ENCODE measurements at regions not wholly inside any gene's neighbourhood (a gene's known extent, or its start where the extent isn't known, plus 50 kb on each side); places are given as distances from the start of the nearest gene placed in this dataset.
A peak's percentile ranks its signal among the peaks of the same experiment; 100 is the strongest.
"Not testable (repeated sequence)": the region's sequence is repeated elsewhere in the genome, so short reads cannot be mapped to it uniquely, and the experiment has no call there.

GRCh38 chr19:28456708-28457320, 756.1 kb downstream of the UQCRFS1 start:
- no peak overlapping the region for H3K4me3 Mint-ChIP-seq
- no peaks in the 10 kb centered on the region for H3K9me3 Mint-ChIP-seq
- peaks cover 0 to 7% of the 10 kb centered on the region in 2 donors for H3K4me1 Mint-ChIP-seq
- peak overlapping the region in 1 of 6 donors; percentile 33 for H3K27ac Mint-ChIP-seq
- no peaks in the 10 kb centered on the region for H3K27me3 Mint-ChIP-seq (ENCODE audit: low read depth in 3 of 3)
- DNase-seq = no peak
- H3K36me3 Mint-ChIP-seq = peaks cover 0 to 5% (median 0%) of the 10 kb centered on the region in 3 donors

- Mint-ChIP-seq H3K36me3 (peaks cover 0 to 5% (median 0%) of the 10 kb centered on the region in 3 donors), H3K4me1 (peaks cover 0 to 7% of the 10 kb centered on the region in 2 donors), H3K27me3 (ENCODE audit: low read depth in 3 of 3) (no peaks in the 10 kb centered on the region), H3K9me3 (no peaks in the 10 kb centered on the region), H3K27ac (no peak overlapping the region), H3K4me3 (no peak overlapping the region)
- DNase-seq = no peak
These were observed 756.7 kb downstream of the UQCRFS1 start for GRCh38 chr19:28456252-28456651.

GRCh38 chr19:28454083-28454482, 758.9 kb downstream of the UQCRFS1 start:
- Mint-ChIP-seq H3K36me3 (peaks cover 0 to 5% (median 0%) of the 10 kb centered on the region in 3 donors), H3K9me3 (no peaks in the 10 kb centered on the region), H3K27ac (no peak overlapping the region), H3K4me1 (no peaks in the 10 kb centered on the region), H3K27me3 (ENCODE audit: low read depth in 3 of 3) (no peaks in the 10 kb centered on the region), H3K4me3 (no peak overlapping the region)
- DNase-seq = no peak

- H3K4me1 Mint-ChIP-seq = no peaks in the 10 kb centered on the region
- H3K9me3 Mint-ChIP-seq = no peaks in the 10 kb centered on the region
- peaks cover 0 to under 1% (median 0%) of the 10 kb centered on the region in 3 donors for H3K27me3 Mint-ChIP-seq (ENCODE audit: low read depth in 3 of 3)
- peaks cover 0 to 5% (median 0%) of the 10 kb centered on the region in 3 donors for H3K36me3 Mint-ChIP-seq
- no peak for DNase-seq
- no peak overlapping the region for H3K27ac Mint-ChIP-seq
- no peak overlapping the region for H3K4me3 Mint-ChIP-seq
These were observed 759.5 kb downstream of the UQCRFS1 start for GRCh38 chr19:28453420-28453819.

GRCh38 chr19:28449803-28450202, 763.1 kb downstream of the UQCRFS1 start:
- Mint-ChIP-seq H3K4me1 (peaks cover 0 to 7% of the 10 kb centered on the region in 2 donors), H3K4me3 (no peak overlapping the region), H3K36me3 (peaks cover 0 to 5% (median 0%) of the 10 kb centered on the region in 3 donors), H3K9me3 (no peaks in the 10 kb centered on the region), H3K27me3 (ENCODE audit: low read depth in 3 of 3) (peaks cover 0 to 2% (median 2%) of the 10 kb centered on the region in 3 donors), H3K27ac (no peak overlapping the region)
- DNase-seq = no peak

GRCh38 chr19:28446511-28446910, 766.4 kb downstream of the UQCRFS1 start:
- H3K4me1 Mint-ChIP-seq = peaks cover 9 to 19% of the 10 kb centered on the region in 2 donors
- H3K9me3 Mint-ChIP-seq = no peaks in the 10 kb centered on the region
- H3K27me3 Mint-ChIP-seq (ENCODE audit: low read depth in 3 of 3) = peaks cover 0 to 9% (median 2%) of the 10 kb centered on the region in 3 donors
- no peak overlapping the region for H3K4me3 Mint-ChIP-seq
- no peak overlapping the region for H3K27ac Mint-ChIP-seq
- no peak for DNase-seq
- H3K36me3 Mint-ChIP-seq = peaks cover 0 to 9% (median 0%) of the 10 kb centered on the region in 3 donors

GRCh38 chr19:28445826-28446225, 767.1 kb downstream of the UQCRFS1 start:
- H3K27ac Mint-ChIP-seq = no peak overlapping the region
- H3K36me3 Mint-ChIP-seq = peaks cover 0 to 9% (median 0%) of the 10 kb centered on the region in 3 donors
- peaks cover 9 to 19% of the 10 kb centered on the region in 2 donors for H3K4me1 Mint-ChIP-seq
- peaks cover 0 to 9% (median 2%) of the 10 kb centered on the region in 3 donors for H3K27me3 Mint-ChIP-seq (ENCODE audit: low read depth in 3 of 3)
- no peaks in the 10 kb centered on the region for H3K9me3 Mint-ChIP-seq
- H3K4me3 Mint-ChIP-seq = no peak overlapping the region
- no peak for DNase-seq

GRCh38 chr19:28444362-28444761, 768.6 kb downstream of the UQCRFS1 start:
- Mint-ChIP-seq H3K36me3 (peaks cover 0 to 9% (median 0%) of the 10 kb centered on the region in 3 donors), H3K27ac (peak overlapping the region in 3 of 6 donors; percentile 10 to 61 (median 16)), H3K4me3 (peak overlapping the region in 1 of 5 donors; percentile 18), H3K9me3 (no peaks in the 10 kb centered on the region), H3K27me3 (ENCODE audit: low read depth in 3 of 3) (peaks cover 0 to 9% (median 2%) of the 10 kb centered on the region in 3 donors), H3K4me1 (peaks cover 9 to 19% of the 10 kb centered on the region in 2 donors)
- no peak for DNase-seq

- Mint-ChIP-seq H3K27me3 (ENCODE audit: low read depth in 3 of 3) (peaks cover 0 to 9% (median under 1%) of the 10 kb centered on the region in 3 donors), H3K9me3 (no peaks in the 10 kb centered on the region), H3K4me3 (no peak overlapping the region), H3K36me3 (peaks cover 0 to 9% (median 0%) of the 10 kb centered on the region in 3 donors), H3K27ac (no peak overlapping the region), H3K4me1 (peaks cover 13 to 28% of the 10 kb centered on the region in 2 donors)
- DNase-seq = no peak
These were observed 769.6 kb downstream of the UQCRFS1 start for GRCh38 chr19:28443361-28443760.

GRCh38 chr19:28437390-28438346, 775.3 kb downstream of the UQCRFS1 start:
- no peak for DNase-seq
- Mint-ChIP-seq H3K4me3 (peak overlapping the region; percentile 66 to 82 (median 81)), H3K27ac (peak overlapping the region; percentile 84 to 94 (median 91)), H3K36me3 (peaks cover 0 to 8% (median 0%) of the 10 kb centered on the region in 3 donors), H3K9me3 (no peaks in the 10 kb centered on the region), H3K27me3 (ENCODE audit: low read depth in 3 of 3) (peaks cover 1 to 4% (median 2%) of the 10 kb centered on the region in 3 donors), H3K4me1 (peaks cover 64 to 68% of the 10 kb centered on the region in 2 donors)

GRCh38 chr19:28436320-28436719, 776.6 kb downstream of the UQCRFS1 start:
- DNase-seq = peak in 2 of 3 donors; percentile 26
- no peaks in the 10 kb centered on the region for H3K36me3 Mint-ChIP-seq
- no peaks in the 10 kb centered on the region for H3K9me3 Mint-ChIP-seq
- peak overlapping the region; percentile 84 to 94 (median 91) for H3K27ac Mint-ChIP-seq
- H3K4me3 Mint-ChIP-seq = peak overlapping the region; percentile 66 to 82 (median 81)
- peaks cover 66 to 69% of the 10 kb centered on the region in 2 donors for H3K4me1 Mint-ChIP-seq
- H3K27me3 Mint-ChIP-seq (ENCODE audit: low read depth in 3 of 3) = peaks cover 1 to 4% (median 2%) of the 10 kb centered on the region in 3 donors

GRCh38 chr19:28435551-28436271, 777.2 kb downstream of the UQCRFS1 start:
- H3K27me3 Mint-ChIP-seq (ENCODE audit: low read depth in 3 of 3) = peaks cover 1 to 4% (median 2%) of the 10 kb centered on the region in 3 donors
- no peaks in the 10 kb centered on the region for H3K9me3 Mint-ChIP-seq
- peaks cover 66 to 69% of the 10 kb centered on the region in 2 donors for H3K4me1 Mint-ChIP-seq
- peak overlapping the region; percentile 66 to 82 (median 81) for H3K4me3 Mint-ChIP-seq
- H3K36me3 Mint-ChIP-seq = no peaks in the 10 kb centered on the region
- H3K27ac Mint-ChIP-seq = peak overlapping the region; percentile 84 to 94 (median 91)
- DNase-seq = peak; percentile 53 to 61 (median 59)

- peak overlapping the region; percentile 84 to 94 (median 91) for H3K27ac Mint-ChIP-seq
- H3K36me3 Mint-ChIP-seq; H3K27me3 Mint-ChIP-seq (ENCODE audit: low read depth in 3 of 3); H3K9me3 Mint-ChIP-seq; DNase-seq: not testable (repeated sequence)
- peaks cover 66 to 72% of the 10 kb centered on the region in 2 donors for H3K4me1 Mint-ChIP-seq
- H3K4me3 Mint-ChIP-seq = peak overlapping the region; percentile 66 to 82 (median 81)
These were observed 778.2 kb downstream of the UQCRFS1 start for GRCh38 chr19:28434794-28435193.

All from immature natural killer cell (primary cell).